IMR-90 (cell line): ENCODE measurements at regions not wholly inside any gene's neighbourhood (a gene's known extent, or its start where the extent isn't known, plus 50 kb on each side); places are given as distances from the start of the nearest gene placed in this dataset.

ENCODE experiments used
- ATAC-seq: fragments of 200-7000 bp; cut with Tn5 transposase; 2 replicates; pipeline ENCODE4 v1.9.1; 2020; ENCODE audit warnings: low read depth, mild to moderate bottlenecking, moderate library complexity
- BruUV-seq: library from RNA; stranded (reverse); fragments of 400-500 nt; replicated peaks from 2 replicates; lab custom pipeline; 2021; lab: Mats Ljungman, UMichigan
- CTCF ChIA-PET: fragments of 300-600 bp; formaldehyde crosslinking; extraction: SDS; loops from one replicate; lab custom pipeline; 2021; ENCODE audit warnings: antibody characterized with exemption; lab: Yijun Ruan, JAX
- POLR2A ChIA-PET: fragments of 300-600 bp; sonication (Branson Sonifier 250); formaldehyde crosslinking; loops from one replicate; lab custom pipeline; 2022; ENCODE audit warnings: antibody characterized with exemption; ENCODE audit not compliant: unreplicated experiment; lab: Charles Lee
- DNase-seq: peaks from one replicate; pipeline ENCODE4 v3.0.0; 2013
- H2AFZ ChIP-seq: replicated peaks from 2 replicates; pipeline ENCODE3; 2013; ENCODE audit warnings: low read length, mild to moderate bottlenecking; ENCODE audit not compliant: poor library complexity
- H2AK5ac ChIP-seq: 2 replicates; pipeline ENCODE4 v1.6.1; 2013; ENCODE audit warnings: low read depth, low read length, inconsistent platforms
- H2AK9ac ChIP-seq: replicated peaks from 2 replicates; pipeline ENCODE3; 2013; ENCODE audit warnings: mild to moderate bottlenecking, low read depth, low read length, moderate library complexity; ENCODE audit not compliant: poor library complexity
- H2BK120ac ChIP-seq: 2 replicates; pipeline ENCODE4 v1.6.1; 2013; ENCODE audit warnings: low read depth, low read length, inconsistent platforms
- H2BK15ac ChIP-seq: 3 replicates; pipeline ENCODE4 v1.6.1; 2013; ENCODE audit warnings: low read depth, low read length, inconsistent platforms
- H2BK20ac ChIP-seq: 2 replicates; pipeline ENCODE4 v1.6.1; 2013; ENCODE audit warnings: low read depth, mild to moderate bottlenecking, inconsistent platforms, low read length, moderate library complexity
- H2BK5ac ChIP-seq: 2 replicates; pipeline ENCODE4 v1.6.1; 2013; ENCODE audit warnings: mild to moderate bottlenecking, low read depth, low read length, inconsistent platforms; ENCODE audit not compliant: poor library complexity, severe bottlenecking
- H3K14ac ChIP-seq: replicated peaks from 2 replicates; pipeline ENCODE4 v1.6.1; 2013; ENCODE audit warnings: low read depth, low read length, inconsistent platforms
- H3K18ac ChIP-seq: 2 replicates; pipeline ENCODE4 v1.6.1; 2013; ENCODE audit warnings: low read depth, low read length, control low read depth
- H3K23ac ChIP-seq: 2 replicates; pipeline ENCODE4 v1.6.1; 2013; ENCODE audit warnings: low read depth, low read length, inconsistent platforms
- H3K27ac ChIP-seq: 2 replicates; pipeline ENCODE4 v1.5.1; 2013; ENCODE audit warnings: mild to moderate bottlenecking, control low read depth, low read length; ENCODE audit not compliant: insufficient read depth
- H3K27me3 ChIP-seq: 2 replicates; pipeline ENCODE4 v1.6.1; 2013; ENCODE audit warnings: low read length; ENCODE audit not compliant: control insufficient read depth, insufficient read depth
- H3K36me3 ChIP-seq: 2 replicates; pipeline ENCODE4 v1.6.1; 2013; ENCODE audit warnings: low read length, mixed read lengths; ENCODE audit not compliant: control insufficient read depth, insufficient read depth
- H3K4ac ChIP-seq: 2 replicates; pipeline ENCODE4 v1.6.1; 2013; ENCODE audit warnings: low read depth, low read length, inconsistent platforms
- H3K4me1 ChIP-seq: 2 replicates; pipeline ENCODE4 v1.6.1; 2013; ENCODE audit warnings: low read length, mixed read lengths; ENCODE audit not compliant: control insufficient read depth, insufficient read depth
- H3K4me2 ChIP-seq: 2 replicates; pipeline ENCODE4 v1.6.1; 2013; ENCODE audit warnings: low read depth, mild to moderate bottlenecking, control low read depth, low read length, moderate library complexity
- H3K4me3 ChIP-seq: 2 replicates; pipeline ENCODE4 v1.5.1; 2013; ENCODE audit warnings: low read depth, mild to moderate bottlenecking, control low read depth, low read length, moderate library complexity; ENCODE audit not compliant: insufficient read depth
- H3K56ac ChIP-seq: 2 replicates; pipeline ENCODE4 v1.6.1; 2013; ENCODE audit warnings: low read length, inconsistent platforms; ENCODE audit not compliant: insufficient read depth; ENCODE audit errors: extremely low read depth
- H3K79me1 ChIP-seq, 2 experiments: 2 replicates each; pipeline ENCODE4 v1.6.1; 2013; ENCODE audit warnings: low read length in 2 of 2, inconsistent platforms in 1 of 2, low read depth in 1 of 2
- H3K9ac ChIP-seq: 2 replicates; pipeline ENCODE4 v1.6.1; 2013; ENCODE audit warnings: low read depth, low read length, control low read depth
- H3K9me1 ChIP-seq: 2 replicates; pipeline ENCODE4 v1.6.1; 2013; ENCODE audit warnings: low read length, inconsistent platforms; ENCODE audit not compliant: insufficient read depth
- H3K9me3 ChIP-seq: 2 replicates; pipeline ENCODE4 v1.6.1; 2013; ENCODE audit warnings: low read length; ENCODE audit not compliant: control insufficient read depth, insufficient read depth
- H4K20me1 ChIP-seq: 2 replicates; pipeline ENCODE4 v1.6.1; 2013; ENCODE audit warnings: low read length, inconsistent platforms; ENCODE audit not compliant: insufficient read depth
- H4K5ac ChIP-seq: 2 replicates; pipeline ENCODE4 v1.6.1; 2013; ENCODE audit warnings: mild to moderate bottlenecking, low read depth, low read length, control low read depth
- H4K8ac ChIP-seq, 2 experiments: 2 replicates each; pipeline ENCODE4 v1.6.1; 2013; ENCODE audit warnings: low read depth in 2 of 2, low read length in 2 of 2, control low read depth in 1 of 2, inconsistent platforms in 1 of 2
- H4K91ac ChIP-seq: 2 replicates; pipeline ENCODE4 v1.6.1; 2013; ENCODE audit warnings: low read depth, low read length, inconsistent platforms; ENCODE audit not compliant: insufficient read depth
- CEBPB ChIP-seq: IDR thresholded peaks from 2 replicates; pipeline ENCODE4 v1.6.1; 2012; ENCODE audit warnings: low read depth, low read length, improper control_type of control experiment
- ELK1 ChIP-seq: fragments of 150-350 bp; IDR thresholded peaks from 2 replicates; pipeline ENCODE4 v1.6.1; 2016; ENCODE audit warnings: low read depth, mild to moderate bottlenecking, low read length, moderate library complexity, borderline replicate concordance
- WGBS, 2 experiments: methylation state at CpG; one replicate each; pipeline versions ENCODE4 v1.1.5 to v1.1.7; 2013; ENCODE audit warnings: missing lambda C conversion rate in 2 of 2; ENCODE audit not compliant: insufficient read length in 1 of 2; ENCODE audit errors: extremely low coverage in 2 of 2; 5-methylcytosine and 5-hydroxymethylcytosine counted together
- dilution Hi-C: fragments of 300-500 bp; cut with HindIII; formaldehyde crosslinking; loops from one replicate; pipeline ENCODE4 v1.14.3; 2018; ENCODE audit warnings: low sequenced_read_pairs; ENCODE audit not compliant: unreplicated experiment
- in situ Hi-C: fragments of 300-500 bp; cut with MboI; formaldehyde crosslinking; loops from 3 replicates; pipeline ENCODE4 v1.14.3; 2019; ENCODE audit warnings: low sequenced_read_pairs, inconsistent platforms, mixed read lengths
- intact Hi-C: fragments of 100-400 bp; cut with micrococcal nuclease; formaldehyde crosslinking; loops from 2 replicates; pipeline ENCODE4 v1.10.0; 2022

DNA sequence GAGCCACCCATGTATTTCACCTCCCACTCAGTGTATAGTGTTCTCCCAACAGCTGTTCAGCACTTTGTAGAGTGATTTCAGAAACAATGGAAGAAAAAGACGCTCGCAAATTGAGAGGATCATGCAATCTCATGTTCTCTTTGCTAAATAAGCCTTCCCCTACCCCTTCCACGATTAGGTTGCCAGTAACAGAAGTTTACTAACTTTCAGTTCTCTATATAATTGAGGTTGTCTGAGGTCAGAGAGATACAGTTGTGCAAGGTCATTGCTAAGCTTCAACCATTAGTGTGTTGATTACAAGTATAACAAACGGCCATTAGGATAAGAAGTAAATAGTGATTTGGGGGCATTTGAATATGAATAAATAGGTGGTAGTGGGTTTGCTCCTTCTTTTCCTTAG lies 99.6 kb downstream of the TUSC7 start:
- Histone ChIP-seq H3K56ac (no peak overlapping the region), H3K18ac (no peak overlapping the region), H2BK5ac (no peak overlapping the region), H3K9me1 (no peaks in the 10 kb centered on the region), H3K9me3 (0 out of 2 replicates have a peak, but pooled peaks cover 2% of the 10 kb centered on the region), H3K23ac (no peak overlapping the region), H3K27me3 (no peaks in the 10 kb centered on the region), H3K4me2 (no peak overlapping the region), H2AK9ac (no peak overlapping the region), H2AK5ac (no peak overlapping the region), H3K4me1 (no peaks in the 10 kb centered on the region), H4K5ac (no peak overlapping the region), H3K79me1 (no peaks in the 10 kb centered on the region), H2AFZ (no peak overlapping the region), H4K8ac (no peak overlapping the region), H4K20me1 (no peaks in the 10 kb centered on the region), H3K27ac (no peak overlapping the region), H3K14ac (no peak overlapping the region), H3K4me3 (no peak overlapping the region), H3K9ac (no peak overlapping the region), H3K36me3 (no peaks in the 10 kb centered on the region), H3K4ac (no peak overlapping the region), H2BK120ac (no peak overlapping the region), H2BK20ac (no peak overlapping the region), H4K91ac (no peak overlapping the region), H2BK15ac (no peak overlapping the region)
- POLR2A ChIA-PET: no interaction called here
- WGBS, 2 experiments: no CpG with 5 or more reads among the region's 4 CpGs
- ATAC-seq (no peak), DNase-seq (no peak)
- no TSS peak for BruUV-seq
- intact Hi-C loops (no loop called here), dilution Hi-C loops (no loop called here), in situ Hi-C loops (no loop called here)
- CTCF ChIA-PET: no interaction called here
- TF ChIP-seq ELK1: no peak
- TF ChIP-seq CEBPB: no peak
